Fibroblast of lung (primary cell): ENCODE measurements at regions not wholly inside any gene's neighbourhood (a gene's known extent, or its start where the extent isn't known, plus 50 kb on each side); places are given as distances from the start of the nearest gene placed in this dataset.
"Not testable (repeated sequence)": the region's sequence is repeated elsewhere in the genome, so short reads cannot be mapped to it uniquely, and the experiment has no call there.

Experiments
- CTCF ChIP-seq, 2 donors: IDR thresholded peaks in 1 of 2; conservative IDR thresholded peaks in 1 of 2; 1 replicate in 1 of 2; 2 replicates in 1 of 2; pipeline ENCODE4 v1.5.1; 2011 to 2012; ENCODE audit warnings: low read length in 2 of 2, control low read depth in 1 of 2, inconsistent platforms in 1 of 2, low read depth in 1 of 2, mild to moderate bottlenecking in 1 of 2
- EZH2 ChIP-seq: IDR thresholded peaks from 2 replicates; pipeline ENCODE4 v1.5.1; 2012; ENCODE audit warnings: low read length, control low read depth, mild to moderate bottlenecking; ENCODE audit errors: missing control alignments

- not testable (repeated sequence) for TF ChIP-seq CTCF (conservative IDR thresholded peaks at IDR 0.05 in 1 of 2, IDR thresholded peaks at IDR 0.05 in 1 of 2; ENCODE audit: low read depth in 1 of 2, low read length in 2 of 2); EZH2
Measured at GRCh38 chr19:14319720-14320119, 61.5 kb upstream of the ADGRE5 start.
